B cell (primary cell): ENCODE measurements at regions not wholly inside any gene's neighbourhood (a gene's known extent, or its start where the extent isn't known, plus 50 kb on each side); places are given as distances from the start of the nearest gene placed in this dataset.

ENCODE experiments used
- CTCF ChIP-seq: fragments of 200-600 bp; IDR thresholded peaks from one replicate; pipeline ENCODE4 v1.8.0; 2022; ENCODE audit warnings: antibody characterized with exemption, mild to moderate bottlenecking
- EZH2 ChIP-seq: IDR thresholded peaks from 2 replicates; pipeline ENCODE4 v1.6.1; 2012; ENCODE audit warnings: borderline replicate concordance, low read depth, mild to moderate bottlenecking, moderate library complexity, low read length; ENCODE audit not compliant: insufficient read depth, poor library complexity, severe bottlenecking

GRCh38 chr2:240240781-240241180, 100.3 kb upstream of the OTOS start:
- TF ChIP-seq CTCF, result no peak
- TF ChIP-seq EZH2, result no peak
